Ectodermal cell (in vitro differentiated cells): ENCODE measurements at regions not wholly inside any gene's neighbourhood (a gene's known extent, or its start where the extent isn't known, plus 50 kb on each side); places are given as distances from the start of the nearest gene placed in this dataset.

Experiments
- H3K27ac ChIP-seq: 2 replicates; pipeline ENCODE4 v1.7.0; 2013; ENCODE audit warnings: mild to moderate bottlenecking, low read depth, low read length; ENCODE audit not compliant: insufficient read depth, poor library complexity, severe bottlenecking
- H3K27me3 ChIP-seq: 2 replicates; pipeline ENCODE4 v1.7.0; 2013; ENCODE audit warnings: mild to moderate bottlenecking, low read length; ENCODE audit not compliant: insufficient read depth, control insufficient read depth, poor library complexity, severe bottlenecking
- H3K36me3 ChIP-seq: one replicate; pipeline ENCODE4 v1.7.0; 2013; ENCODE audit warnings: low read length; ENCODE audit not compliant: control insufficient read depth, insufficient read depth
- H3K4me1 ChIP-seq: one replicate; pipeline ENCODE4 v1.7.0; 2013; ENCODE audit warnings: low read length; ENCODE audit not compliant: control insufficient read depth, insufficient read depth
- H3K4me3 ChIP-seq: 2 replicates; pipeline ENCODE4 v1.7.0; 2013; ENCODE audit warnings: low read depth, low read length, control low read depth; ENCODE audit not compliant: insufficient read depth
- H3K9me3 ChIP-seq: 2 replicates; pipeline ENCODE4 v1.7.0; 2013; ENCODE audit warnings: mild to moderate bottlenecking, low read length, moderate library complexity; ENCODE audit not compliant: control insufficient read depth
- WGBS, 2 experiments: methylation state at CpG; one replicate each; pipeline ENCODE4 v1.1.7; 2013; ENCODE audit warnings: missing lambda C conversion rate in 2 of 2; 5-methylcytosine and 5-hydroxymethylcytosine counted together

GRCh38 chr9:81776390-81776789 is 87.0 kb upstream of the TLE1 start:
- no peaks in the 10 kb centered on the region for H3K9me3 ChIP-seq
- no peaks in the 10 kb centered on the region for H3K27me3 ChIP-seq
- no peaks in the 10 kb centered on the region for H3K36me3 ChIP-seq
- H3K4me3 ChIP-seq: no peak overlapping the region
- no peak overlapping the region for H3K27ac ChIP-seq
- H3K4me1 ChIP-seq: no peaks in the 10 kb centered on the region
- 86 to 89% methylated on average over 1 of the region's 1 CpG for WGBS, 2 experiments

DNA sequence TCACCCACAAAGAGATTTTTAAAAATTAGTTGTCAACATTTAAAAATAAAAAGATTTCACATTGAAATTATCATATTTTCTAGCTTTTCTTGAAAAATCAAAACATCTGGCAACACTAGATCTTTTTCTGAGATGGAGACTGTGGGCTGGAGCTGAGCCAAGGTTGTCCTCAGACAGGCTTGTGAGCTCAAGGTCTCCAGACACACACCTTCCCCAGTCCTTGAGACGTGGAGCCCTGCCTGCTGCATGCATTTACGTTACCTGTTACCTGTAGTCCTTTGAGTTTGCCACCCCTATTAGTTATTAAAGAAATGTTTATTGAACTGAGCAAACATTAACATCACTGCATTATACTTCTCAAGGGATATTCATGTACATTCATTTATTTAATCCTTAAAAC is 87.5 kb upstream of the TLE1 start:
- WGBS, 2 experiments: 80 to 96% methylated on average over 1 to 2 of the region's 2 CpGs
- no peak overlapping the region for H3K27ac ChIP-seq

DNA sequence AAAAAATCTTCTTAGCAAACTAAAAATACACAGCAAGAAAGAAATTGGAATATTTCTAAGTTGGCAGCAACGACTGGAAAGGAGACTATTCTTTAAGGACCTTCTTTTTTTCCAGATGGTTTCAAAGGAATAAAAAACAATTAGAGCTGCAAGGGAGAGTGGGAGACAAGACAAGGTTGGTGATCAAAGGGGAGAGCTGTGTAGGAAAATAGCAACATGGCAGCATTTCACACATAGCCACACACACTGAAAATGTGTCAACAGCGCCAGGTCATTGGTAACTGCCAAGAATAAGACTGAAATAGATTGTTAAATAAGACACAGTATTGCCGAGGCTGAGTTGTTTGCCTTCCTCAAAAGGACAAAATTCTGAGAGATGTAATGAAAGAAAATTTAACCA is 88.1 kb upstream of the TLE1 start:
- H3K27ac ChIP-seq: no peak overlapping the region
- no peaks in the 10 kb centered on the region for H3K27me3 ChIP-seq
- no peaks in the 10 kb centered on the region for H3K36me3 ChIP-seq
- no peaks in the 10 kb centered on the region for H3K4me1 ChIP-seq
- 83 to 93% methylated on average over 3 of the region's 3 CpGs for WGBS, 2 experiments
- H3K4me3 ChIP-seq: no peak overlapping the region
- no peaks in the 10 kb centered on the region for H3K9me3 ChIP-seq

More for the DNA sequence above, 87.5 kb upstream of the TLE1 start:
- no peaks in the 10 kb centered on the region for H3K36me3 ChIP-seq
- H3K4me3 ChIP-seq: no peak overlapping the region
- H3K4me1 ChIP-seq: no peaks in the 10 kb centered on the region
- H3K9me3 ChIP-seq: no peaks in the 10 kb centered on the region
- H3K27me3 ChIP-seq: no peaks in the 10 kb centered on the region

DNA sequence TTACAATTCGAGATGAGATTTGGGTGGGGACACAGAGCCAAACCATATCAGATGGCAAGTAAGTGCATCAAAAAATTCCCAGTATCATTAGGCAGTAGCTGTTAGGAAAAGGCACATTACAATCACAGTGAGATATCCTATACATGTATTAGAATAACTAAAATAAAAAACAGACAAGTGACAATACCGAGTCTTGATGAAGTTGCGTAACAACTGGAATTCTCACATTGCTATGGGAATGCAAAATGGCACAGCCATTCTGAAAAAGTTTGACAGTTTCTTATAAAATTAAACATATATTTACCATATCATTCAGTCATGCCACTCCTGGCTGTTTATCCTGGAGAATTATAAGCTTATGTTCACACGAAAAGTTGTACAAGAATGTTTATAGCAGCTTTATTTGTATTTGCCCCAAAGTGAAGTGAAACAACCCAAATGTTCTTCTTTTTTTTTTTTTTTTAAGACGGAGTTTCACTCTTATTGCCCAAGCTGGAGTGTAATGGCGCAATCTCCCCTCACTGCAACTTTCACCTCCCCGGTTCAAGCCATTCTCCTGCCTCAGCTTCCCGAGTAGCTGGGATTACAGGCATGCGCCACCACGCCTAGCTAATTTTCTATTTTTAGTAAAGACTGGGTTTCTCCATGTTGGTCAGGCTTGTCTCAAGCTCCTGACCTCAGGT is 93.1 kb upstream of the TLE1 start:
- no peak overlapping the region for H3K27ac ChIP-seq
- 91 to 92% methylated on average over 10 of the region's 10 CpGs for WGBS, 2 experiments

GRCh38 chr9:81787747-81788632 is 98.6 kb upstream of the TLE1 start:
- Histone ChIP-seq H3K4me1 (no peaks in the 10 kb centered on the region), H3K27me3 (no peaks in the 10 kb centered on the region), H3K9me3 (no peaks in the 10 kb centered on the region), H3K4me3 (no peak overlapping the region), H3K27ac (no peak overlapping the region), H3K36me3 (no peaks in the 10 kb centered on the region)
- 94% methylated on average over 4 of the region's 4 CpGs for WGBS, 2 experiments

More for the DNA sequence above, 93.1 kb upstream of the TLE1 start:
- Histone ChIP-seq H3K4me1 (no peaks in the 10 kb centered on the region), H3K4me3 (no peak overlapping the region), H3K27me3 (no peaks in the 10 kb centered on the region), H3K9me3 (no peaks in the 10 kb centered on the region), H3K36me3 (no peaks in the 10 kb centered on the region)

- H3K9me3 ChIP-seq: no peaks in the 10 kb centered on the region
- WGBS, 2 experiments: 75 to 83% methylated on average over 1 of the region's 1 CpG
- no peak overlapping the region for H3K4me3 ChIP-seq
Observed at GRCh38 chr9:81789721-81790120, 100.4 kb upstream of the TLE1 start.

GRCh38 chr9:81790166-81790565 is 100.8 kb upstream of the TLE1 start:
- H3K4me3 ChIP-seq: no peak overlapping the region
- WGBS, 2 experiments: 87 to 98% methylated on average over 2 of the region's 2 CpGs
- H3K9me3 ChIP-seq: no peaks in the 10 kb centered on the region
- no peaks in the 10 kb centered on the region for H3K36me3 ChIP-seq
- H3K27me3 ChIP-seq: no peaks in the 10 kb centered on the region
- H3K4me1 ChIP-seq: no peaks in the 10 kb centered on the region
- no peak overlapping the region for H3K27ac ChIP-seq

More at GRCh38 chr9:81789721-81790120, 100.4 kb upstream of the TLE1 start:
- no peaks in the 10 kb centered on the region for H3K36me3 ChIP-seq
- H3K4me1 ChIP-seq: no peaks in the 10 kb centered on the region
- H3K27ac ChIP-seq: no peak overlapping the region
- no peaks in the 10 kb centered on the region for H3K27me3 ChIP-seq

GRCh38 chr9:81791076-81791475 is 101.7 kb upstream of the TLE1 start:
- 89 to 92% methylated on average over 7 of the region's 7 CpGs for WGBS, 2 experiments
- H3K27ac ChIP-seq: no peak overlapping the region
- H3K9me3 ChIP-seq: no peaks in the 10 kb centered on the region
- no peaks in the 10 kb centered on the region for H3K27me3 ChIP-seq
- H3K36me3 ChIP-seq: no peaks in the 10 kb centered on the region
- no peaks in the 10 kb centered on the region for H3K4me1 ChIP-seq
- no peak overlapping the region for H3K4me3 ChIP-seq

- 91 to 95% methylated on average over 3 of the region's 3 CpGs for WGBS, 2 experiments
- Histone ChIP-seq H3K27me3 (no peaks in the 10 kb centered on the region), H3K4me1 (no peaks in the 10 kb centered on the region), H3K9me3 (no peaks in the 10 kb centered on the region), H3K27ac (no peak overlapping the region), H3K4me3 (no peak overlapping the region), H3K36me3 (no peaks in the 10 kb centered on the region)
Observed at GRCh38 chr9:81798606-81799005, 109.3 kb upstream of the TLE1 start.

DNA sequence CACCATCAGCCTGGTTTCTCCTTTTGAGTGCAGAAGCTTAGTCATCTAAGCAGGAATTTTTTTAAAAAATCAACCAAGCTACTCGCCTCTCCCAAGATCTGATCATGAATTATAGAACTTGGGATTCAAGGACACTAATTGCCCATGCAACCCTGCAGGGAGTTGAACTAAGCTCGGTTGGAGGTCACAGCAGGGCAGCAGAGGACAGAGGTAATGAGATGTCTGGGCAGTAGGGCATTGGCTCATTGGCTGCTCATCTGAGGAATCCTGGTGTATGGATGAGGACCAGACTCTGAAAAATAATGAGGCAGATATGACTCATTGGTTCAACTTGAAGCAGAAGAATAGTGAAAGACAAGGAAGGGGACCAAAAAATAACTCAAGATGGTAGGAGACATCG is 111.8 kb upstream of the TLE1 start:
- Histone ChIP-seq H3K4me1 (no peaks in the 10 kb centered on the region), H3K27me3 (no peaks in the 10 kb centered on the region), H3K27ac (no peak overlapping the region), H3K9me3 (no peaks in the 10 kb centered on the region), H3K4me3 (no peak overlapping the region), H3K36me3 (no peaks in the 10 kb centered on the region)
- 67 to 75% methylated on average over 3 of the region's 3 CpGs for WGBS, 2 experiments
